GM23338 (cell line): ENCODE measurements at regions not wholly inside any gene's neighbourhood (a gene's known extent, or its start where the extent isn't known, plus 50 kb on each side); places are given as distances from the start of the nearest gene placed in this dataset.

Experiments used
- ATAC-seq: fragments of 200-7000 bp; cut with Tn5 transposase; 3 replicates; pipeline ENCODE4 v1.9.1; 2020
- DNase-seq: peaks from one replicate; pipeline ENCODE4 v3.0.0-alpha.2; 2015; ENCODE audit warnings: low spot score
- H2AFZ ChIP-seq: fragments of 200-600 bp; sonication (generic); 2 replicates; pipeline ENCODE4 v1.8.0; 2016; ENCODE audit warnings: antibody characterized with exemption, mild to moderate bottlenecking, moderate library complexity
- H3F3A ChIP-seq: fragments of 200-600 bp; sonication (generic); replicated peaks from 2 replicates; pipeline ENCODE4 v1.8.0; 2017; ENCODE audit warnings: antibody characterized with exemption, mixed run types, low read depth
- H3K27ac ChIP-seq: fragments of 200-600 bp; sonication (generic); 2 replicates; pipeline ENCODE4 v1.6.1; 2016; ENCODE audit warnings: low read depth
- H3K27me3 ChIP-seq: fragments of 200-600 bp; sonication (generic); 2 replicates; pipeline ENCODE4 v1.8.0; 2016; ENCODE audit warnings: mild to moderate bottlenecking, mixed run types, moderate library complexity; ENCODE audit not compliant: insufficient read depth
- H3K36me3 ChIP-seq: fragments of 200-600 bp; sonication (generic); 2 replicates; pipeline ENCODE4 v1.8.0; 2016; ENCODE audit warnings: mild to moderate bottlenecking; ENCODE audit not compliant: insufficient read depth
- H3K4me1 ChIP-seq: fragments of 200-600 bp; sonication (generic); 2 replicates; pipeline ENCODE4 v1.8.0; 2016; ENCODE audit warnings: mild to moderate bottlenecking, moderate library complexity; ENCODE audit not compliant: insufficient read depth
- H3K4me2 ChIP-seq: fragments of 200-600 bp; sonication (generic); 2 replicates; pipeline ENCODE4 v1.7.1; 2017; ENCODE audit warnings: mixed run types
- H3K4me3 ChIP-seq: fragments of 200-600 bp; sonication (generic); 2 replicates; pipeline ENCODE4 v1.6.1; 2016; ENCODE audit warnings: mixed run types
- H3K79me2 ChIP-seq: fragments of 200-600 bp; sonication (generic); replicated peaks from 2 replicates; pipeline ENCODE4 v1.8.0; 2017; ENCODE audit warnings: mild to moderate bottlenecking; ENCODE audit not compliant: insufficient read depth
- H3K9me2 ChIP-seq: fragments of 200-600 bp; sonication (generic); 2 replicates; pipeline ENCODE4 v1.8.0; 2017; ENCODE audit not compliant: insufficient read depth
- H4K20me1 ChIP-seq: fragments of 200-600 bp; sonication (generic); replicated peaks from 2 replicates; pipeline ENCODE4 v1.8.0; 2017; ENCODE audit warnings: mild to moderate bottlenecking; ENCODE audit not compliant: insufficient read depth
- H3K27ac Mint-ChIP-seq: 2 replicates; pipeline ENCODE4 v1.8.0; 2020; ENCODE audit warnings: inconsistent platforms, mild to moderate bottlenecking, moderate library complexity, mixed read lengths
- H3K27me3 Mint-ChIP-seq: 3 replicates; pipeline ENCODE4 v1.8.0; 2022; ENCODE audit warnings: low read depth, mild to moderate bottlenecking, moderate library complexity, mixed read lengths, inconsistent platforms; ENCODE audit not compliant: insufficient read depth, poor library complexity
- H3K36me3 Mint-ChIP-seq: 3 replicates; pipeline ENCODE4 v1.8.0; 2021; ENCODE audit warnings: low read depth, mild to moderate bottlenecking, inconsistent platforms, moderate library complexity, mixed read lengths
- H3K4me1 Mint-ChIP-seq: 3 replicates; pipeline ENCODE4 v1.8.0; 2020; ENCODE audit warnings: mild to moderate bottlenecking, inconsistent platforms, mixed read lengths
- H3K4me3 Mint-ChIP-seq: 3 replicates; pipeline ENCODE4 v1.8.0; 2021; ENCODE audit warnings: moderate library complexity, mild to moderate bottlenecking, inconsistent platforms, mixed read lengths
- H3K9me3 Mint-ChIP-seq: 3 replicates; pipeline ENCODE4 v1.8.0; 2020; ENCODE audit warnings: moderate library complexity, mild to moderate bottlenecking, inconsistent platforms, mixed read lengths
- CTCF ChIP-seq, 2 experiments: fragments of 200-600 bp in 1 of 2; sonication (generic) in 1 of 2; conservative IDR thresholded peaks; 2 replicates each; pipeline versions ENCODE4 v1.5.1 to v1.6.1; 2016 to 2017; ENCODE audit warnings: antibody characterized with exemption in 2 of 2, low read depth in 2 of 2, mild to moderate bottlenecking in 2 of 2, moderate library complexity in 1 of 2
- EZH2 ChIP-seq: fragments of 200-600 bp; sonication (generic); IDR thresholded peaks from one replicate; pipeline ENCODE4 v1.8.0; 2017; ENCODE audit warnings: antibody characterized with exemption, mild to moderate bottlenecking, low read depth; ENCODE audit not compliant: unreplicated experiment
- EZH2phosphoT487 ChIP-seq: fragments of 200-600 bp; sonication (generic); IDR thresholded peaks from one replicate; pipeline ENCODE4 v1.8.1; 2018; ENCODE audit warnings: antibody characterized with exemption; ENCODE audit not compliant: unreplicated experiment
- NANOG ChIP-seq: IDR thresholded peaks from 2 replicates; pipeline ENCODE4 v1.6.1; 2016; ENCODE audit warnings: antibody characterized with exemption, borderline replicate concordance
- POLR2AphosphoS5 ChIP-seq: IDR thresholded peaks from 2 replicates; pipeline ENCODE4 v1.6.1; 2016; ENCODE audit warnings: antibody characterized with exemption, low read depth
- REST ChIP-seq: IDR thresholded peaks from one replicate; pipeline ENCODE4 v1.6.1; 2018; ENCODE audit warnings: antibody characterized with exemption; ENCODE audit not compliant: unreplicated experiment
- STAT1 ChIP-seq: IDR thresholded peaks from one replicate; pipeline ENCODE4 v1.6.1; 2016; ENCODE audit warnings: antibody characterized with exemption; ENCODE audit not compliant: unreplicated experiment
- ZNF331 ChIP-seq: fragments of 250-450 bp; sonication (Bioruptor Pico); IDR thresholded peaks from 2 replicates; pipeline ENCODE4 v1.5.0; 2020; ENCODE audit warnings: low read depth, mild to moderate bottlenecking, moderate library complexity

GRCh38 chr11:105449100-105449734 is 160.7 kb upstream of the GRIA4 start:
- TF ChIP-seq NANOG (no peak), STAT1 (no peak), CTCF (conservative IDR thresholded peaks at IDR 0.05; ENCODE audit: low read depth in 2 of 2) (no peak), EZH2phosphoT487 (no peak)
- no peak overlapping the region for H3K27ac ChIP-seq
- no peak for ATAC-seq

GRCh38 chr11:105448703-105449079 is 161.2 kb upstream of the GRIA4 start:
- Mint-ChIP-seq H3K4me3 (no peak overlapping the region), H3K27ac (no peak overlapping the region), H3K36me3 (no peaks in the 10 kb centered on the region), H3K27me3 (no peaks in the 10 kb centered on the region), H3K4me1 (peaks cover 4% of the 10 kb centered on the region; the same call in 1 of the 3 replicates), H3K9me3 (no peaks in the 10 kb centered on the region; the same call in 2 of the 3 replicates)
- ATAC-seq (no peak), DNase-seq (no peak)
- H3K27me3 ChIP-seq: no peaks in the 10 kb centered on the region
- no peaks in the 10 kb centered on the region for H3K79me2 ChIP-seq
- H3F3A ChIP-seq: no peaks in the 10 kb centered on the region
- no peak overlapping the region for H3K4me2 ChIP-seq
- no peak overlapping the region for H3K27ac ChIP-seq
- H3K4me3 ChIP-seq: no peak overlapping the region
- H3K36me3 ChIP-seq: no peaks in the 10 kb centered on the region
- no peak for TF ChIP-seq REST
- TF ChIP-seq POLR2AphosphoS5: no peak
- TF ChIP-seq EZH2: no peak
- no peak for TF ChIP-seq ZNF331
- no peaks in the 10 kb centered on the region for H4K20me1 ChIP-seq
- no peak overlapping the region for H2AFZ ChIP-seq
- no peaks in the 10 kb centered on the region for H3K4me1 ChIP-seq
- H3K9me2 ChIP-seq: peaks cover 5% of the 10 kb centered on the region

More at GRCh38 chr11:105449100-105449734, 160.7 kb upstream of the GRIA4 start:
- no peak overlapping the region for H3K4me2 ChIP-seq
- H3K27me3 ChIP-seq: no peaks in the 10 kb centered on the region
- Mint-ChIP-seq H3K9me3 (no peaks in the 10 kb centered on the region; the same call in 2 of the 3 replicates), H3K4me1 (peaks cover 4% of the 10 kb centered on the region; the same call in 1 of the 3 replicates), H3K4me3 (no peak overlapping the region), H3K27me3 (no peaks in the 10 kb centered on the region), H3K36me3 (no peaks in the 10 kb centered on the region), H3K27ac (no peak overlapping the region)
- H3K4me1 ChIP-seq: no peaks in the 10 kb centered on the region
- no peaks in the 10 kb centered on the region for H3F3A ChIP-seq
- H2AFZ ChIP-seq: no peak overlapping the region
- H3K4me3 ChIP-seq: no peak overlapping the region
- peaks cover 1% of the 10 kb centered on the region; the same call in 1 of the 2 replicates for H3K9me2 ChIP-seq
- no peaks in the 10 kb centered on the region for H4K20me1 ChIP-seq
- H3K79me2 ChIP-seq: no peaks in the 10 kb centered on the region
- H3K36me3 ChIP-seq: no peaks in the 10 kb centered on the region
- peak; percentile 9 for DNase-seq
